Gastrocnemius medialis (tissue), 4 donors: ENCODE measurements at regions not wholly inside any gene's neighbourhood (a gene's known extent, or its start where the extent isn't known, plus 50 kb on each side); places are given as distances from the start of the nearest gene placed in this dataset.

Experiments
- ATAC-seq, 2 donors: fragments of 150-250 bp; one replicate each; pipeline ENCODE4 v1.9.1; 2016
- DNase-seq, 2 donors: peaks; one replicate each; pipeline ENCODE4 v3.0.0-alpha.2; 2019
- H3K27ac ChIP-seq, 4 donors: fragments of 200-600 bp; sonication (generic); 1 replicate in 1 of 4; 2 replicates in 3 of 4; pipeline ENCODE4 v1.5.1; 2016 to 2018; ENCODE audit warnings: mild to moderate bottlenecking in 2 of 4, moderate library complexity in 1 of 4
- H3K27me3 ChIP-seq, 3 donors: fragments of 200-600 bp; sonication (generic) in 2 of 3; 1 replicate in 1 of 3; 2 replicates in 2 of 3; pipeline versions ENCODE4 v1.5.1 to v1.6.0; 2016 to 2019; ENCODE audit warnings: mild to moderate bottlenecking in 1 of 3, moderate library complexity in 1 of 3
- H3K36me3 ChIP-seq, 2 donors: fragments of 200-600 bp; sonication (generic) in 1 of 2; one replicate each; pipeline ENCODE4 v1.5.1; 2017 to 2018
- H3K4me1 ChIP-seq, 2 donors: fragments of 200-600 bp; sonication (generic) in 1 of 2; one replicate each; pipeline ENCODE4 v1.5.1; 2016 to 2017; ENCODE audit warnings: mild to moderate bottlenecking in 2 of 2
- H3K4me3 ChIP-seq, 4 donors: fragments of 200-600 bp; sonication (generic) in 3 of 4; 1 replicate in 1 of 4; 2 replicates in 3 of 4; pipeline ENCODE4 v1.5.1; 2016 to 2019; ENCODE audit warnings: mild to moderate bottlenecking in 2 of 4
- H3K9me3 ChIP-seq, 3 donors: fragments of 200-600 bp; sonication (generic) in 2 of 3; 1 replicate in 1 of 3; 2 replicates in 2 of 3; pipeline ENCODE4 v1.5.1; 2016 to 2019
- CTCF ChIP-seq, 5 experiments: fragments of 450-650 bp in 3 of 5; fragments of 200-600 bp in 2 of 5; sonication (generic) in 2 of 5; IDR thresholded peaks in 4 of 5; conservative IDR thresholded peaks in 1 of 5; 1 replicate in 4 of 5; 2 replicates in 1 of 5; pipeline ENCODE4 v1.5.1; 2016 to 2019; ENCODE audit warnings: antibody characterized with exemption in 5 of 5, mild to moderate bottlenecking in 3 of 5, moderate library complexity in 3 of 5
- POLR2A ChIP-seq, 2 donors: fragments of 450-650 bp; IDR thresholded peaks; one replicate each; pipeline ENCODE4 v1.6.1; 2017; ENCODE audit warnings: antibody characterized with exemption in 2 of 2, mild to moderate bottlenecking in 2 of 2, moderate library complexity in 2 of 2
- in situ Hi-C, 4 donors: fragments of 200-750 bp; cut with MboI; loops; one replicate each; pipeline versions ENCODE4 v1.15.0 to v1.8.0; 2017; ENCODE audit warnings: low sequenced_read_pairs in 4 of 4
- intact Hi-C: fragments of 100-400 bp; cut with DNase I; formaldehyde crosslinking; loops from one replicate; pipeline ENCODE4 v1.15.1; 2023; ENCODE audit warnings: low total_unique reads

DNA sequence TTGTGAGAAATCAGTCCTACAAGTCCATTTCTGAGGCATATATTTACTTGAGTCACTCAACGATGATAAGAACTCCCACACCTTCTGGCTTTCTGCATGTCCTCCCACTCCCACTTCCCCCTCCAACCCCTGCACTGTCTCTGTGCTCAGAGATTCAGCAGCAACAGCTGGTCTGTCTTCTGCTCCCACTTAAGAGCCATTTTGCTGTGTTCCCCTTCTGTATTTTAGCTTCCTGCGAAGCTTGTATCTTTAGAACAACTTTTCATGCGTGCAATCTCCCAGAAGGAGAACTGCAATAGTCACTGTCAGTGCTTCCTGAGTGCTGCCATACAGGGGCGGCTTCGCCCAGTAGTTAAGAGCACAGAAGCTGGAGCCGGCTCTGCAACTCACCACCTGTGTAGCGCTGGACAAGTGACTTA, 90.0 kb upstream of the SPATA12 start:
- in situ Hi-C loops (no loop called here), intact Hi-C loops (no loop called here)
- TF ChIP-seq POLR2A (IDR thresholded peaks at IDR 0.05) = no peak
- TF ChIP-seq CTCF (IDR thresholded peaks at IDR 0.05 in 4 of 5, conservative IDR thresholded peaks at IDR 0.05 in 1 of 5) = no peak
- Histone ChIP-seq H3K4me3 (no peak overlapping the region), H3K27me3 (no peaks in the 10 kb centered on the region), H3K27ac (no peak overlapping the region), H3K9me3 (no peaks in the 10 kb centered on the region), H3K4me1 (no peaks in the 10 kb centered on the region), H3K36me3 (no peaks in the 10 kb centered on the region)
- DNase-seq = no peak
- ATAC-seq = no peak

- Histone ChIP-seq H3K4me3 (no peak overlapping the region), H3K9me3 (no peaks in the 10 kb centered on the region), H3K36me3 (no peaks in the 10 kb centered on the region), H3K27ac (no peak overlapping the region), H3K4me1 (no peaks in the 10 kb centered on the region), H3K27me3 (no peaks in the 10 kb centered on the region)
- in situ Hi-C loops (no loop called here), intact Hi-C loops (no loop called here)
- no peak for ATAC-seq
- TF ChIP-seq POLR2A (IDR thresholded peaks at IDR 0.05) = no peak
- no peak for TF ChIP-seq CTCF (IDR thresholded peaks at IDR 0.05 in 4 of 5, conservative IDR thresholded peaks at IDR 0.05 in 1 of 5)
- no peak for DNase-seq
Observed at GRCh38 chr3:56969851-56970250, 90.6 kb upstream of the SPATA12 start.

DNA sequence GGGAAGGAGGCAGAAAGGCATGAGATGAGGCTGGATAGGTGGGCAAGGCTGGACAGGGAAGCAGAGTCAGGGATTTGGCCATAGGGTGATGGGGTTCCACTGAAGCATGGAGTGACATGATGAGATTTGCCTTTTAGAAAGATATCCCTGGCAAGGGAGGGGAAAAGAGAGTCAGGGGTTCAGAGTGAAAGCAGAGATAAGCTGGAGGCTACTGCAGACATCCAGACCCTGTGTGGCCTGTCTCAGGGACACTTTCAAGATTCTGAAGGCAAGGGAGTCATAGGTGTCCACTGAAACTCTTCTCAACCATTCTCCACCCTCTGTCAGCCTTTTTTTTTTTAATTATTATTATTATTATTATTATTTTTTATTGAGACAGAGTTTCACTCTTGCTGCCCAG, 94.0 kb upstream of the SPATA12 start:
- Histone ChIP-seq H3K36me3 (no peaks in the 10 kb centered on the region), H3K4me1 (no peaks in the 10 kb centered on the region), H3K9me3 (no peaks in the 10 kb centered on the region), H3K4me3 (no peak overlapping the region), H3K27me3 (no peaks in the 10 kb centered on the region), H3K27ac (no peak overlapping the region)
- intact Hi-C loops = no loop called here
- DNase-seq = no peak
- TF ChIP-seq CTCF (IDR thresholded peaks at IDR 0.05 in 4 of 5, conservative IDR thresholded peaks at IDR 0.05 in 1 of 5) = no peak
- no peak for TF ChIP-seq POLR2A (IDR thresholded peaks at IDR 0.05)
- in situ Hi-C loops = no loop called here
- no peak for ATAC-seq

GRCh38 chr3:56966104-56966503, 94.4 kb upstream of the SPATA12 start:
- in situ Hi-C loops (no loop called here), intact Hi-C loops (no loop called here)
- Histone ChIP-seq H3K9me3 (no peaks in the 10 kb centered on the region), H3K36me3 (no peaks in the 10 kb centered on the region), H3K4me1 (no peaks in the 10 kb centered on the region), H3K27ac (no peak overlapping the region), H3K27me3 (no peaks in the 10 kb centered on the region), H3K4me3 (no peak overlapping the region)
- ATAC-seq (no peak), DNase-seq (no peak)
- no peak for TF ChIP-seq POLR2A (IDR thresholded peaks at IDR 0.05)
- no peak for TF ChIP-seq CTCF (IDR thresholded peaks at IDR 0.05 in 4 of 5, conservative IDR thresholded peaks at IDR 0.05 in 1 of 5)

GRCh38 chr3:56962922-56963321, 97.5 kb upstream of the SPATA12 start:
- intact Hi-C loops = no loop called here
- in situ Hi-C loops = no loop called here
- H3K27me3 ChIP-seq = no peaks in the 10 kb centered on the region
- no peak overlapping the region for H3K4me3 ChIP-seq
- DNase-seq (no peak), ATAC-seq (no peak)
- H3K27ac ChIP-seq = no peak overlapping the region
- TF ChIP-seq POLR2A (IDR thresholded peaks at IDR 0.05) (no peak), CTCF (IDR thresholded peaks at IDR 0.05 in 4 of 5, conservative IDR thresholded peaks at IDR 0.05 in 1 of 5) (no peak)
- H3K36me3 ChIP-seq = no peaks in the 10 kb centered on the region
- no peaks in the 10 kb centered on the region for H3K4me1 ChIP-seq
- no peaks in the 10 kb centered on the region for H3K9me3 ChIP-seq
